ENCODE measurements at regions not wholly inside any gene's neighbourhood (a gene's known extent, or its start where the extent isn't known, plus 50 kb on each side); places are given as distances from the start of the nearest gene placed in this dataset.

DNA sequence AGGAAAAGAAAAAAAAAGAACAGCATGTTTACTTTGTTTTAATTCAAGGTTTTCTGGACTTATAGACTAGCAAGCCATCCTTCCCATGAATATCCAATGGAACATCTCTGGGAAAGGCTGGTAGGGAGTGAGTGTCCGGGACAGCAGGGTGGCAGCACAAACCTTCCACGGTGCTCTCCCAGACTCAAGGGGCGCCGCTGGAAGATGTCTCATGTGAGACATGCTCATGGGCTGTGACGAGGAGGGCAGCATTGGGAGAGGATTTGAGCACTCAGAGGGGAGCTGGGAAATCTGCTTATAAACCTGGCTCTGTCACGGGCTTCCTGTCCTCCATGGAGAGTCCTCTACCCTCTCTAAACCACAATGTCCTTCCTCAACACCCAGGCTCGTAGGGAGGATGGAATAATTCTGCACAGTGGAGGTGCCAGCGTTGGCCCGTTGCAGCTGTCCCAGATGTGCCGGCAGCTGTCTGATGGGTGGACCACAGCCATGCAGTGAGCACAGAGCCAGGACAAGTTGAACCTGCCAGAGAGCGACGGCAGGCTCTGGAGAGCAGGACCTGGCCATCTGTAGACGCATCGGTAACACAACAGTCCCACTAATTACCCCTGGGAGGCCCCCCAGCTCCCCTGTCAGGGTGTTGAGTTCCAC lies 100.1 kb upstream of the IGSF21 start:
- H3K4me3 ChIP-seq, result no peak overlapping the region
- peaks cover 0 to 7% (median 0%) of the 10 kb centered on the region in 11 experiments; a peak in 4 of 22 replicates for H4K20me1 ChIP-seq
- H3K9ac ChIP-seq, result no peak overlapping the region
- H3K27ac ChIP-seq, result no peak overlapping the region
- no peaks in the 10 kb centered on the region for H3K9me3 ChIP-seq (replicated peaks in 1 of 11)
- H3K4me2 ChIP-seq, result no peak overlapping the region
- TF ChIP-seq Cebpa-rat (IDR thresholded peaks at IDR 0.05), result no peak
- H3K4me1 ChIP-seq, result peaks cover 0 to 13% (median 4%) of the 10 kb centered on the region in 10 experiments; a peak in 9 of 20 replicates
- H3K27me3 ChIP-seq, result no peaks in the 10 kb centered on the region
- no peaks in the 10 kb centered on the region for H3K36me3 ChIP-seq

DNA sequence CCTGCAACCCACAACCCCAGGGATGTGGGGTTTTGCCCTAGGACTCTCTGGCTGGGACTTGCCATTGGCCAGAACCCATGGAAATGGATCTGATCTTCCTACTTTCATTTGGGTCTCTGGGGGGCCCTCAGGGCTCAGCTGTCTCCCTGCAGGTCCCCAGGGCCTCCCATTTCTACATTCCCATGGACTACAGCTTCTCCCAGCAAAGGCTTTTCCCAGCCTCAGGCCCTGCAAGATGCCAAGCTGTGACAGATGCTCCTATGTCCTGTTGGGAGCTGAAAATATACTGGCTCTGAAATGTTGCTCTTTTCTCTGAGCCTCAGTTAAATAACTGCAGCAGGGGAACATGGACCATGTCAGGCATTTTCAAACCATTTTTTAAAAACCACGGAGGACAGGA lies 99.5 kb upstream of the IGSF21 start:
- TF ChIP-seq Cebpa-rat (IDR thresholded peaks at IDR 0.05), result no peak
- peaks cover 0 to 11% (median 0%) of the 10 kb centered on the region in 11 experiments; a peak in 5 of 22 replicates for H4K20me1 ChIP-seq
- H3K4me2 ChIP-seq, result no peak overlapping the region
- H3K36me3 ChIP-seq, result no peaks in the 10 kb centered on the region
- no peak overlapping the region for H3K4me3 ChIP-seq
- H3K27ac ChIP-seq, result no peak overlapping the region
- H3K4me1 ChIP-seq, result peaks cover 0 to 12% (median 0%) of the 10 kb centered on the region in 10 experiments; a peak in 6 of 20 replicates
- H3K9me3 ChIP-seq (replicated peaks in 1 of 11), result no peaks in the 10 kb centered on the region
- H3K27me3 ChIP-seq, result no peaks in the 10 kb centered on the region
- no peak overlapping the region for H3K9ac ChIP-seq

DNA sequence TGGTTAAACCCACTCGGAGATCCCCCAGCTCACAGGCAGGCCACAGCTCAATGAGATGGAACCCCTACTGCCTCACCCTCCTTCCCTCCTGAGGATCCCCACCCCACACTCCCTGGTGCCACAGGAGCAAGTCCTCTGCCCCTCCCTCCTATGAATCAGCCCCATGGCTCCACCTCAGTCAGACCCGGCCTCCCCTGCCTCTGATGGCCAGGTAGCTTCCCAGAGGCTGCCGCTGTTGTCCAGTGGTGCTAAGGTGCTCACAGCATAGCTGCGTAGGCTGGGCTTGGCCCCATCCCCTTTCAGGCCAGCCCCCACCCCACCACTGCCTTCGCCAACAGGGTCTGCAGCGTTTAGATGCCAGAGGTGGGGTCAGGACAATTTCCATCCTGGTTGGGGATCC lies 98.5 kb upstream of the IGSF21 start:
- H4K20me1 ChIP-seq, result peaks cover 0 to 13% (median 0%) of the 10 kb centered on the region in 11 experiments; a peak in 5 of 22 replicates
- no peak for TF ChIP-seq Cebpa-rat (IDR thresholded peaks at IDR 0.05)
- no peak overlapping the region for H3K9ac ChIP-seq
- no peak overlapping the region for H3K4me2 ChIP-seq
- no peaks in the 10 kb centered on the region for H3K36me3 ChIP-seq
- H3K4me3 ChIP-seq, result no peak overlapping the region
- no peaks in the 10 kb centered on the region for H3K9me3 ChIP-seq (replicated peaks in 1 of 11)
- H3K27ac ChIP-seq, result no peak overlapping the region
- H3K4me1 ChIP-seq, result peaks cover 0 to 12% (median 0%) of the 10 kb centered on the region in 10 experiments; a peak in 6 of 20 replicates
- no peaks in the 10 kb centered on the region for H3K27me3 ChIP-seq

DNA sequence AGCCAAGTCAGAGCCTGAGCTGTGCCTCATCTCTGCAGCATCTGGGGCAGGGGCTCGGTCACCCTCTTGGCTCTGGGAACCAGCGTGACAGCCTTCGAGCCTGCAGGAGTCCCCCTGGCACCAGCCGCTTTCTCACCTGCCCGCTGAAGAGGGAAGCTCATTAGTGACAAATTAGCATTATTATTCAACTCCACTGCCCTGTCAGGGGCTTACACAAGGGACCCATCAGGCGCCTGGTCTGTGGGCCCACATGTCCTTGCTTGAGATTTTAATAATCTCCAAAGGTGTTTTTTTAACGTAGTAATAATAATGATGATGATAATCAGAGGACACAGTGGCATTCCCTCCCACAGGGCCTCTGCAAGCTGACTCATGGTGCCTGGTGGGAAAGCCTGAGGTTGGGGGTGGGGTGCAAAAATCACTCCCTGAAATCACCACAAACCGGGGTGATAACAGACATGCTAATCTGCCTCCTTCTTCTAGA lies 98.1 kb upstream of the IGSF21 start:
- Histone ChIP-seq H3K36me3 (no peaks in the 10 kb centered on the region), H3K4me3 (no peak overlapping the region), H3K9ac (no peak overlapping the region), H3K27ac (no peak overlapping the region), H4K20me1 (peaks cover 0 to 13% (median 0%) of the 10 kb centered on the region in 11 experiments; a peak in 5 of 22 replicates), H3K4me1 (peaks cover 0 to 12% (median 0%) of the 10 kb centered on the region in 10 experiments; a peak in 6 of 20 replicates), H3K9me3 (replicated peaks in 1 of 11) (no peaks in the 10 kb centered on the region), H3K27me3 (no peaks in the 10 kb centered on the region), H3K4me2 (no peak overlapping the region)
- TF ChIP-seq Cebpa-rat (IDR thresholded peaks at IDR 0.05), result no peak

DNA sequence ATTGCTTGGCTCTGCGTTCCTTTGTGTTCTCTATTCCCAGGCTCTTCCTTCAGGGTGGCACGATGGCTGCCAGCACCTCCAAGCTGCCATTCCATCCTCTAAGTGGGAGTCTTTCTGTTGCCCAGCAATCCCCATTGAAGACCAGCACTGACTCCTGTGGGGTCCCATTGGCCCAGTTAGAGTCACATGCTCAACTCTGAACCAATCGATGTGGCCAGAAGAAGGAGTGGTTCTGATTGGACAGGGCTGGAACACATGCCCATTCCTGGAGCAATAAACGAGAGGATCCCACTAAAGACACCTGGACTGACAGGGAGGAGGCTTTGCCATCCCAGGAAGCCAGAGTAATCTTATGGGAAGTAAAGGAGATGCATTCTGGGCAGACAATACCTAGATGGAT lies 97.2 kb upstream of the IGSF21 start:
- Histone ChIP-seq H3K4me1 (peaks cover 0 to 7% (median 0%) of the 10 kb centered on the region in 10 experiments; a peak in 6 of 20 replicates), H3K27me3 (no peaks in the 10 kb centered on the region), H3K36me3 (no peaks in the 10 kb centered on the region), H4K20me1 (peaks cover 0 to 19% (median 0%) of the 10 kb centered on the region in 11 experiments; a peak in 4 of 22 replicates), H3K9ac (no peak overlapping the region), H3K4me3 (no peak overlapping the region), H3K27ac (no peak overlapping the region), H3K4me2 (no peak overlapping the region), H3K9me3 (replicated peaks in 1 of 11) (no peaks in the 10 kb centered on the region)
- TF ChIP-seq Cebpa-rat (IDR thresholded peaks at IDR 0.05), result no peak

DNA sequence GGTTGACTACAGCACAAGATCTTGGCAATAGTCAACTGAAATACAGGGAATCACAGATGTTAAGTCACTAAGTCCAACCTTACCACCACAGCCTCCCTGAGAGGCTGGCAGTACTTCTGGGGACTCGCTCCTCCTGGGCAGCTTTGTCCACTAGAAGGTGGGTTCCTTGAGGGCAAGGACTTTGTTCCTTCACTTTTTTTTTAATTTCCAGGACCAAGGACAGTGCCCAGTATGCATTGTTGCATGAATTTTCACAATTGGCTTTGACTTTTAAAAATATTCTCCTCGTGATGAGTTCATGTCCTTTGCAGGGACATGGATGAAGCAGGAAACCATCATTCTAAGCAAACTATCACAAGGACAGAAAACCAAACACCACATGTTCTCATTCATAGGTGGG lies 96.7 kb upstream of the IGSF21 start:
- H3K4me3 ChIP-seq, result no peak overlapping the region
- peaks cover 0 to 2% (median 0%) of the 10 kb centered on the region in 10 experiments; a peak in 3 of 20 replicates for H3K4me1 ChIP-seq
- TF ChIP-seq Cebpa-rat (IDR thresholded peaks at IDR 0.05), result no peak
- peaks cover 0 to 24% (median 0%) of the 10 kb centered on the region in 11 experiments; a peak in 4 of 22 replicates for H4K20me1 ChIP-seq
- H3K27me3 ChIP-seq, result no peaks in the 10 kb centered on the region
- H3K9ac ChIP-seq, result no peak overlapping the region
- no peak overlapping the region for H3K27ac ChIP-seq
- H3K36me3 ChIP-seq, result no peaks in the 10 kb centered on the region
- no peak overlapping the region for H3K4me2 ChIP-seq
- H3K9me3 ChIP-seq (replicated peaks in 1 of 11), result no peaks in the 10 kb centered on the region

DNA sequence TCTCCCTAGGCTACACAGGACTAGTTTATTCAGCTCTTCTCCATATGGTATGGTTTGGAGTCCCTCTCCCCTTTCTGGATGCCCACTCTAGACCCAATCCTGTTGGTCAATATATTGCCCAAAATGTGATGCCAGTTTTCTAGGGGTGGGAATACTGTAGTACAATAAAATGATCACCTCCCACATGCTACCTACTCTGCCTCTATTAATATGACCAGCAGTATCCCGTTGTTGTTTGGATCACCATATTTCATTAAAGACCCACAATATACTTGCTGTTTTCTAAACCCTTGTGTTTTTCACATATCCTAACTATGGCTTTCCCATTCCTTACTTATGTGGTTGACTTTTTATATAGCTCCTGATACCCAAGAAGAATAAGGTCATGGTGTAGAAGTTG lies 95.9 kb upstream of the IGSF21 start:
- Histone ChIP-seq H3K36me3 (no peaks in the 10 kb centered on the region), H3K4me3 (no peak overlapping the region), H3K9ac (no peak overlapping the region), H3K27ac (no peak overlapping the region), H3K4me1 (no peaks in the 10 kb centered on the region), H3K9me3 (replicated peaks in 1 of 11) (no peaks in the 10 kb centered on the region), H4K20me1 (peaks cover 0 to 27% (median 0%) of the 10 kb centered on the region in 11 experiments; a peak in 4 of 22 replicates), H3K27me3 (no peaks in the 10 kb centered on the region), H3K4me2 (no peak overlapping the region)
- no peak for TF ChIP-seq Cebpa-rat (IDR thresholded peaks at IDR 0.05)

DNA sequence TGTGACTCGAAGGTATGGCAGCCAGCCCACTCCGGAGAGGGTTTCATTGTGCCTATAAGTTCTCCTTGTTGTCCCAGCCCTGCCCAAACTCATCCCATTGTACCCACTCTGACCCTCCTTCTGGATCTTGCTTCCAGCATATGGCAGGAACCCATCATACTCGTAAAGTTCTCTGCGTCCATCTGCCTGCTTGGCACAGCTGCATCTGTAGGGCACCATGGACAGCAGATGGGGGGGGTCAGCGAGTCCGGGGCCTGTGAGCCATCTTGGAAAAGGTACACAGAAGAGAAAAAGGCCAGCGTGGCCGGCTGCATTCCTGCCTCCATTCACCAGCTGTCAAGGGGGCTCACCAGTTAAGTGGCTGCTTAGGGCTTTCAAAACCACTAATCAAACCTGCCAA lies 94.9 kb upstream of the IGSF21 start:
- no peaks in the 10 kb centered on the region for H3K9me3 ChIP-seq (replicated peaks in 1 of 11)
- H3K27ac ChIP-seq, result no peak overlapping the region
- H3K36me3 ChIP-seq, result no peaks in the 10 kb centered on the region
- no peak overlapping the region for H3K4me2 ChIP-seq
- no peak for TF ChIP-seq Cebpa-rat (IDR thresholded peaks at IDR 0.05)
- H3K4me1 ChIP-seq, result no peaks in the 10 kb centered on the region
- no peak overlapping the region for H3K4me3 ChIP-seq
- H4K20me1 ChIP-seq, result peaks cover 0 to 27% (median 0%) of the 10 kb centered on the region in 11 experiments; a peak in 3 of 22 replicates
- no peaks in the 10 kb centered on the region for H3K27me3 ChIP-seq
- no peak overlapping the region for H3K9ac ChIP-seq

DNA sequence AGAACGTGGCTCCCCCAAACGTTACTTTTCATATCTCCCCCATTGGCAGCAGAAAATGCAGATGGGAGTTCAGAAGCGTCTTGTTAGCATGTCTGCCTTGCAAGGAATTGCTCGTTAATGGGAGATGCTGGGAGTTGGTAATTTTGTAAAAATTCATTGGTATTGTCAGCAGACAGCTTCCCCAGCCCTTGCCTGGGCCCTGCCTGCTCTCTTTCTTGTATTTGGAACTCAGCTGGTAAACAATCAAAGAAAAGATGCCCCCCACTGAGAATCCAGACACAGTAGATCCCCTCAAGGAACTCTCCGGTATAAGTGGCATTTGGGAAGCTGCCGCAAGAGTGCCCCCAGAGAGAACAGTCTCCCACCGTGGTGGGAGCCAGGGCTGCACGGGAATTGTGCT lies 94.4 kb upstream of the IGSF21 start:
- Histone ChIP-seq H3K36me3 (no peaks in the 10 kb centered on the region), H3K9me3 (replicated peaks in 1 of 11) (no peaks in the 10 kb centered on the region), H3K4me3 (no peak overlapping the region), H3K9ac (no peak overlapping the region), H4K20me1 (peaks cover 0 to 27% (median 0%) of the 10 kb centered on the region in 11 experiments; a peak in 2 of 22 replicates), H3K4me2 (no peak overlapping the region), H3K4me1 (no peaks in the 10 kb centered on the region), H3K27me3 (no peaks in the 10 kb centered on the region), H3K27ac (no peak overlapping the region)
- TF ChIP-seq Cebpa-rat (IDR thresholded peaks at IDR 0.05), result no peak

DNA sequence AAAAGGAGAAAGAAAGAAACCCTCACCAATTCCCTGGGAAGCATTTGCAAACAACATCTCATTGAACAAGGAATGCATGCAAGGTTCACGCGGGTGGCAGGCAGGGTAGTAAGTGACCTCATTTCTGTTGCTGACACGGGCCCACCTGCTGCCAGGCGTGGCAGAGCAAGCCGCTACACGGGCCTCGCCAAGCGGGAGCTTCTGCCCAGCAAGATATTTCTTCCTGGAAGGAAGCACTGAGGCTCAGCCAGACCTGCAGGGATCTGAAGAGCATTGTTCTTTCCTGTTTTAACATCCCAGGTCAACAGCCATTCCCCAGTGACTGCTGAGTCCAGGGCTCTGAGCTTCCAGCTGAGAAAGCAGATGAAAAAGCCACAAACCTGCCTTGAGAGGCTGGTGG lies 91.9 kb upstream of the IGSF21 start:
- Histone ChIP-seq H3K4me2 (no peak overlapping the region), H3K27me3 (peaks cover 0 to 6% (median 0%) of the 10 kb centered on the region in 11 experiments; a peak in 1 of 22 replicates), H3K27ac (no peak overlapping the region), H3K4me3 (no peak overlapping the region), H3K36me3 (no peaks in the 10 kb centered on the region), H3K4me1 (no peaks in the 10 kb centered on the region), H3K9me3 (replicated peaks in 1 of 11) (no peaks in the 10 kb centered on the region), H4K20me1 (peaks cover 0 to 27% (median 0%) of the 10 kb centered on the region in 11 experiments; a peak in 3 of 22 replicates), H3K9ac (no peak overlapping the region)
- no peak for TF ChIP-seq Cebpa-rat (IDR thresholded peaks at IDR 0.05)

All from BLaER1 treated with 17β-estradiol and CSF1 and Interleukin-3, amounts not matched to agents 10 nM and 100 nM (cell line).